ENCODE measurements at regions not wholly inside any gene's neighbourhood (a gene's known extent, or its start where the extent isn't known, plus 50 kb on each side); places are given as distances from the start of the nearest gene placed in this dataset.
"Not testable (repeated sequence)": the region's sequence is repeated elsewhere in the genome, so short reads cannot be mapped to it uniquely, and the experiment has no call there.

- Mint-ChIP-seq H3K27ac (no peak overlapping the region), H3K4me3 (no peak overlapping the region), H3K36me3 (ENCODE audit: low read depth) (no peaks in the 10 kb centered on the region), H3K27me3 (no peaks in the 10 kb centered on the region), H3K9me3 (peaks cover 18% of the 10 kb centered on the region), H3K4me1 (ENCODE audit: low read depth) (no peaks in the 10 kb centered on the region)
- intact Hi-C loops (cut with micrococcal nuclease) = no loop called here
Measured at GRCh38 chr5:152181461-152181860, 223.6 kb downstream of the NMUR2 start.

- Mint-ChIP-seq H3K27ac (no peak overlapping the region), H3K4me3 (no peak overlapping the region), H3K4me1 (ENCODE audit: low read depth) (no peaks in the 10 kb centered on the region), H3K9me3 (peaks cover 9% of the 10 kb centered on the region), H3K36me3 (ENCODE audit: low read depth) (no peaks in the 10 kb centered on the region), H3K27me3 (no peaks in the 10 kb centered on the region)
- intact Hi-C loops (cut with micrococcal nuclease) = no loop called here
Measured at GRCh38 chr5:152178350-152178699, 226.8 kb downstream of the NMUR2 start.

- H3K27me3 Mint-ChIP-seq = no peaks in the 10 kb centered on the region
- H3K4me3 Mint-ChIP-seq = no peak overlapping the region
- intact Hi-C loops (cut with micrococcal nuclease) = no loop called here
- H3K27ac Mint-ChIP-seq = no peak overlapping the region
- H3K9me3 Mint-ChIP-seq = peaks cover 9% of the 10 kb centered on the region
- no peaks in the 10 kb centered on the region for H3K36me3 Mint-ChIP-seq (ENCODE audit: low read depth)
- H3K4me1 Mint-ChIP-seq (ENCODE audit: low read depth) = no peaks in the 10 kb centered on the region
Measured at GRCh38 chr5:152177626-152178349, 227.3 kb downstream of the NMUR2 start.

GRCh38 chr5:152171888-152172287 is 233.2 kb downstream of the NMUR2 start:
- no peaks in the 10 kb centered on the region for H3K36me3 Mint-ChIP-seq (ENCODE audit: low read depth)

GRCh38 chr5:152170350-152170749 is 234.7 kb downstream of the NMUR2 start:
- H3K9me3 Mint-ChIP-seq = no peaks in the 10 kb centered on the region
- H3K27ac Mint-ChIP-seq = no peak overlapping the region
- H3K4me3 Mint-ChIP-seq = no peak overlapping the region
- H3K36me3 Mint-ChIP-seq (ENCODE audit: low read depth) = no peaks in the 10 kb centered on the region
- intact Hi-C loops (cut with micrococcal nuclease) = no loop called here
- H3K27me3 Mint-ChIP-seq = no peaks in the 10 kb centered on the region
- no peaks in the 10 kb centered on the region for H3K4me1 Mint-ChIP-seq (ENCODE audit: low read depth)

More at GRCh38 chr5:152171888-152172287, 233.2 kb downstream of the NMUR2 start:
- no peaks in the 10 kb centered on the region for H3K27me3 Mint-ChIP-seq
- H3K4me1 Mint-ChIP-seq (ENCODE audit: low read depth) = no peaks in the 10 kb centered on the region
- intact Hi-C loops (cut with micrococcal nuclease) = no loop called here
- no peak overlapping the region for H3K4me3 Mint-ChIP-seq
- H3K27ac Mint-ChIP-seq = no peak overlapping the region
- H3K9me3 Mint-ChIP-seq = no peaks in the 10 kb centered on the region

GRCh38 chr5:152164860-152165259 is 240.2 kb upstream of the GLRA1 start:
- no peaks in the 10 kb centered on the region for H3K36me3 Mint-ChIP-seq (ENCODE audit: low read depth)
- no peaks in the 10 kb centered on the region for H3K27me3 Mint-ChIP-seq
- no peaks in the 10 kb centered on the region for H3K4me1 Mint-ChIP-seq (ENCODE audit: low read depth)
- intact Hi-C loops (cut with micrococcal nuclease) = no loop called here
- H3K27ac Mint-ChIP-seq = no peak overlapping the region
- H3K4me3 Mint-ChIP-seq = no peak overlapping the region
- no peaks in the 10 kb centered on the region for H3K9me3 Mint-ChIP-seq

- H3K27ac Mint-ChIP-seq; H3K36me3 Mint-ChIP-seq (ENCODE audit: low read depth); intact Hi-C loops (cut with micrococcal nuclease); H3K4me3 Mint-ChIP-seq; H3K27me3 Mint-ChIP-seq; H3K4me1 Mint-ChIP-seq (ENCODE audit: low read depth): not testable (repeated sequence)
- peaks cover 16% of the 10 kb centered on the region for H3K9me3 Mint-ChIP-seq
Measured at GRCh38 chr5:152159894-152160293, 235.2 kb upstream of the GLRA1 start.

GRCh38 chr5:152154452-152154851 is 229.8 kb upstream of the GLRA1 start:
- H3K4me1 Mint-ChIP-seq (ENCODE audit: low read depth); intact Hi-C loops (cut with micrococcal nuclease); H3K27me3 Mint-ChIP-seq; H3K36me3 Mint-ChIP-seq (ENCODE audit: low read depth); H3K27ac Mint-ChIP-seq; H3K4me3 Mint-ChIP-seq: not testable (repeated sequence)
- H3K9me3 Mint-ChIP-seq = peaks cover 16% of the 10 kb centered on the region

- H3K4me1 Mint-ChIP-seq (ENCODE audit: low read depth) = no peaks in the 10 kb centered on the region
- H3K4me3 Mint-ChIP-seq = no peak overlapping the region
- no peaks in the 10 kb centered on the region for H3K9me3 Mint-ChIP-seq
- H3K27me3 Mint-ChIP-seq = no peaks in the 10 kb centered on the region
- intact Hi-C loops (cut with micrococcal nuclease) = no loop called here
- no peak overlapping the region for H3K27ac Mint-ChIP-seq
- no peaks in the 10 kb centered on the region for H3K36me3 Mint-ChIP-seq (ENCODE audit: low read depth)
Measured at GRCh38 chr5:152151940-152152339, 227.3 kb upstream of the GLRA1 start.

- no peaks in the 10 kb centered on the region for H3K36me3 Mint-ChIP-seq (ENCODE audit: low read depth)
- no peaks in the 10 kb centered on the region for H3K27me3 Mint-ChIP-seq
- no peaks in the 10 kb centered on the region for H3K9me3 Mint-ChIP-seq
- no peak overlapping the region for H3K4me3 Mint-ChIP-seq
- intact Hi-C loops (cut with micrococcal nuclease) = no loop called here
- no peak overlapping the region for H3K27ac Mint-ChIP-seq
- no peaks in the 10 kb centered on the region for H3K4me1 Mint-ChIP-seq (ENCODE audit: low read depth)
Measured at GRCh38 chr5:152151113-152151512, 226.5 kb upstream of the GLRA1 start.

- H3K4me3 Mint-ChIP-seq = no peak overlapping the region
- H3K4me1 Mint-ChIP-seq (ENCODE audit: low read depth) = no peaks in the 10 kb centered on the region
- H3K36me3 Mint-ChIP-seq (ENCODE audit: low read depth) = no peaks in the 10 kb centered on the region
- no peaks in the 10 kb centered on the region for H3K27me3 Mint-ChIP-seq
- no peak overlapping the region for H3K27ac Mint-ChIP-seq
- intact Hi-C loops (cut with micrococcal nuclease) = loop anchor here (1.0 to 10.0 kb wide), 2 partner anchors 322 to 358 kb away; no protein-coding TSS in a partner anchor
- no peaks in the 10 kb centered on the region for H3K9me3 Mint-ChIP-seq
Measured at GRCh38 chr5:152147286-152147685, 222.6 kb upstream of the GLRA1 start.

- Mint-ChIP-seq H3K27ac (no peak overlapping the region), H3K4me1 (ENCODE audit: low read depth) (no peaks in the 10 kb centered on the region), H3K4me3 (no peak overlapping the region), H3K27me3 (no peaks in the 10 kb centered on the region), H3K36me3 (ENCODE audit: low read depth) (no peaks in the 10 kb centered on the region), H3K9me3 (no peaks in the 10 kb centered on the region)
- intact Hi-C loops (cut with micrococcal nuclease) = loop anchor here (10.0 kb wide), 1 partner anchor 358 kb away; no protein-coding TSS in a partner anchor
Measured at GRCh38 chr5:152146566-152146965, 221.9 kb upstream of the GLRA1 start.

- H3K4me3 Mint-ChIP-seq = no peak overlapping the region
Measured at GRCh38 chr5:152144556-152144955, 219.9 kb upstream of the GLRA1 start.

GRCh38 chr5:152144030-152144429 is 219.4 kb upstream of the GLRA1 start:
- Mint-ChIP-seq H3K27ac (no peak overlapping the region), H3K4me3 (no peak overlapping the region), H3K36me3 (ENCODE audit: low read depth) (no peaks in the 10 kb centered on the region), H3K27me3 (no peaks in the 10 kb centered on the region), H3K4me1 (ENCODE audit: low read depth) (no peaks in the 10 kb centered on the region), H3K9me3 (no peaks in the 10 kb centered on the region)
- intact Hi-C loops (cut with micrococcal nuclease) = loop anchor here (10.0 kb wide), 1 partner anchor 361 kb away; no protein-coding TSS in a partner anchor

More at GRCh38 chr5:152144556-152144955, 219.9 kb upstream of the GLRA1 start:
- no peaks in the 10 kb centered on the region for H3K4me1 Mint-ChIP-seq (ENCODE audit: low read depth)
- intact Hi-C loops (cut with micrococcal nuclease) = loop anchor here (10.0 kb wide), 1 partner anchor 360 kb away; no protein-coding TSS in a partner anchor
- H3K27ac Mint-ChIP-seq = no peak overlapping the region
- no peaks in the 10 kb centered on the region for H3K36me3 Mint-ChIP-seq (ENCODE audit: low read depth)
- no peaks in the 10 kb centered on the region for H3K27me3 Mint-ChIP-seq
- H3K9me3 Mint-ChIP-seq = no peaks in the 10 kb centered on the region

All from dendritic cell treated with granulocyte-macrophage colony-stimulating factor and Interleukin-4, amounts not matched to agents 40 ng/mL and 50 ng/mL, for 4 days (primary cell).